ENCODE measurements at regions not wholly inside any gene's neighbourhood (a gene's known extent, or its start where the extent isn't known, plus 50 kb on each side); places are given as distances from the start of the nearest gene placed in this dataset.

GRCh38 chr2:195051401-195051800, 605.6 kb upstream of the SLC39A10 start:
- DNase-seq (ENCODE audit: low read depth): no peak

GRCh38 chr2:195049372-195050031, 607.5 kb upstream of the SLC39A10 start:
- no peak for DNase-seq (ENCODE audit: low read depth)

GRCh38 chr2:195047955-195048354, 609.1 kb upstream of the SLC39A10 start:
- DNase-seq (ENCODE audit: low read depth): no peak

GRCh38 chr2:195044801-195045200, 612.2 kb upstream of the SLC39A10 start:
- DNase-seq (ENCODE audit: low read depth): no peak

- no peak for DNase-seq (ENCODE audit: low read depth)
Measured at GRCh38 chr2:195038153-195038552, 618.9 kb upstream of the SLC39A10 start.

GRCh38 chr2:195037045-195037444, 620.0 kb upstream of the SLC39A10 start:
- DNase-seq (ENCODE audit: low read depth): no peak

GRCh38 chr2:195031411-195031810, 625.6 kb upstream of the SLC39A10 start:
- no peak for DNase-seq (ENCODE audit: low read depth)

GRCh38 chr2:195029804-195030654, 627.0 kb upstream of the SLC39A10 start:
- DNase-seq (ENCODE audit: low read depth): no peak

- DNase-seq (ENCODE audit: low read depth): no peak
Measured at GRCh38 chr2:195027947-195028346, 629.1 kb upstream of the SLC39A10 start.

GRCh38 chr2:195026261-195026660, 630.8 kb upstream of the SLC39A10 start:
- no peak for DNase-seq (ENCODE audit: low read depth)

- no peak for DNase-seq (ENCODE audit: low read depth)
Measured at GRCh38 chr2:195022508-195022830, 634.6 kb upstream of the SLC39A10 start.

GRCh38 chr2:195021711-195022507, 635.1 kb upstream of the SLC39A10 start:
- no peak for DNase-seq (ENCODE audit: low read depth)

GRCh38 chr2:195018462-195018861, 638.6 kb upstream of the SLC39A10 start:
- no peak for DNase-seq (ENCODE audit: low read depth)

- no peak for DNase-seq (ENCODE audit: low read depth)
Measured at GRCh38 chr2:195017890-195018289, 639.1 kb upstream of the SLC39A10 start.

- no peak for DNase-seq (ENCODE audit: low read depth)
Measured at GRCh38 chr2:195016841-195017240, 640.2 kb upstream of the SLC39A10 start.

- no peak for DNase-seq (ENCODE audit: low read depth)
Measured at GRCh38 chr2:195009202-195009601, 647.8 kb upstream of the SLC39A10 start.

GRCh38 chr2:195006856-195007255, 650.2 kb upstream of the SLC39A10 start:
- DNase-seq (ENCODE audit: low read depth): no peak

GRCh38 chr2:195003881-195004471, 653.0 kb upstream of the SLC39A10 start:
- no peak for DNase-seq (ENCODE audit: low read depth)

GRCh38 chr2:195001924-195002323, 655.1 kb upstream of the SLC39A10 start:
- no peak for DNase-seq (ENCODE audit: low read depth)

GRCh38 chr2:194999771-195000170, 657.3 kb upstream of the SLC39A10 start:
- DNase-seq (ENCODE audit: low read depth): no peak

- DNase-seq (ENCODE audit: low read depth): no peak
Measured at GRCh38 chr2:194992648-194993047, 664.4 kb upstream of the SLC39A10 start.

- no peak for DNase-seq (ENCODE audit: low read depth)
Measured at GRCh38 chr2:194985258-194985657, 671.8 kb upstream of the SLC39A10 start.

All from activated T-helper 9 cell treated with anti-CD3 and anti-CD28 coated beads, Interleukin-2, amount 50 U/mL, for 16 hours (primary cell).